ENCODE measurements at regions not wholly inside any gene's neighbourhood (a gene's known extent, or its start where the extent isn't known, plus 50 kb on each side); places are given as distances from the start of the nearest gene placed in this dataset.

GRCh38 chr17:79137789-79138165 lies 63.2 kb downstream of the ENGASE start:
- TF ChIP-seq CTCF (IDR thresholded peaks at IDR 0.05) = no peak
- no peak for TF ChIP-seq POLR2AphosphoS5 (IDR thresholded peaks at IDR 0.05)
- no peak for TF ChIP-seq EP300 (IDR thresholded peaks at IDR 0.05)
